DOHH2 (cell line): ENCODE measurements at regions not wholly inside any gene's neighbourhood (a gene's known extent, or its start where the extent isn't known, plus 50 kb on each side); places are given as distances from the start of the nearest gene placed in this dataset.

Source experiments
- CTCF ChIP-seq: fragments of 200-600 bp; sonication (generic); IDR thresholded peaks from one replicate; pipeline ENCODE4 v1.5.1; 2014; ENCODE audit warnings: antibody characterized with exemption, mild to moderate bottlenecking, low read depth, low read length; ENCODE audit not compliant: poor library complexity, severe bottlenecking
- EZH2phosphoT487 ChIP-seq: fragments of 200-600 bp; sonication (generic); IDR thresholded peaks from 2 replicates; pipeline ENCODE4 v1.6.1; 2017; ENCODE audit warnings: borderline replicate concordance, mild to moderate bottlenecking, antibody characterized with exemption, low read length, moderate library complexity, mixed read lengths

DNA sequence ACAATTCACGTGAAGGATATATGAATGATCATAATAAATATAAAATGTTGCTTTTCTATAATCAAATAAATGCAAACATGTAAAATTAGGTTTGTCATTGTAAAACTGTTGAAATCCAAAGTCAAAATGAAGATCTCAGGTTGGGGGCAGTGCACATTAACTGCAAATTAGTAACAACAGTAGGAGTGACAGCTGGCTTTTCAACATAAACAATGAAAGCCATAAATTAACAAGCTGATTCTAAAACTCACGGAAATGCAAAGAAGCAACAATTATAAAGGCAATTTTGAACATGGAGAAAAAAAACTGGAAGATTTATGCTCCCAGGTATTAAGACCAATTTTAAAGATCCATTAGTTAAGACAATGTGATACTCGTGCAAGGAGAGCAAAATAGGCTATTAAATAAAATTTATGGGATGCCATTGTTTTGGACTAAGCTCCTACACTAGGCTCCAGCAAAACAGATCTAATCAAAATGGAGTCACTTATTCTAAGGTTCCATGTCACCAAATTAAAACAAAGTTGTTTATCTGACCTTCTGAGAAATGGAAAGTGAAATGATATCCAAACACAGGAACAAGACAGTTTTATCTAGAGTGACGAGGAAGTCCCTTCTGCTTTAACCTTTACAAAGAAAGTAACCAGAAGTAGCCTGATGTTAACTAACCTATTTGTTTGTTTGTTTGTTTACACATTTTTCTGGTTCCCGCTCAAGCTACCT is 770.8 kb downstream of the EPHA7 start:
- TF ChIP-seq CTCF (no peak), EZH2phosphoT487 (no peak)
